ENCODE measurements at regions not wholly inside any gene's neighbourhood (a gene's known extent, or its start where the extent isn't known, plus 50 kb on each side); places are given as distances from the start of the nearest gene placed in this dataset.
A peak's percentile ranks its signal among the peaks of the same experiment; 100 is the strongest.

- H3K4me2 ChIP-seq (ENCODE audit: low read depth, low read length) = no peak overlapping the region
- H3K4me1 ChIP-seq (ENCODE audit: low read length) = no peaks in the 10 kb centered on the region
These were observed 1438.7 kb downstream of the REEP3 start for GRCh38 chr10:64959883-64960282.

GRCh38 chr10:64973391-64973790, 1452.2 kb downstream of the REEP3 start:
- Histone ChIP-seq H3K4me1 (ENCODE audit: low read length) (no peaks in the 10 kb centered on the region), H3K4me3 (ENCODE audit: low read length) (no peak overlapping the region), H3K9me3 (replicated peaks; ENCODE audit: insufficient read depth, low read length) (no peaks in the 10 kb centered on the region), H3K9ac (ENCODE audit: low read length) (no peak overlapping the region), H2AFZ (ENCODE audit: low read length) (no peak overlapping the region), H3F3A (ENCODE audit: insufficient read depth, low read length) (no peaks in the 10 kb centered on the region), H3K4me2 (ENCODE audit: low read depth, low read length) (no peak overlapping the region), H3K27ac (ENCODE audit: low read length) (no peak overlapping the region), H4K20me1 (ENCODE audit: insufficient read depth, low read length) (no peaks in the 10 kb centered on the region), H3K9me2 (replicated peaks; ENCODE audit: insufficient read depth, low read length) (no peaks in the 10 kb centered on the region), H3K36me3 (replicated peaks; ENCODE audit: insufficient read depth, low read length) (no peaks in the 10 kb centered on the region), H3K27me3 (replicated peaks; ENCODE audit: insufficient read depth, low read length) (no peaks in the 10 kb centered on the region), H3K79me2 (ENCODE audit: low read length) (no peaks in the 10 kb centered on the region)
- TF ChIP-seq EZH2 (optimal IDR thresholded peaks at IDR 0.05; ENCODE audit: low read depth, low read length) = no peak
- DNase-seq = no peak

More at GRCh38 chr10:64959883-64960282, 1438.7 kb downstream of the REEP3 start:
- Histone ChIP-seq H2AFZ (ENCODE audit: low read length) (no peak overlapping the region), H3K9ac (ENCODE audit: low read length) (no peak overlapping the region), H3K27me3 (replicated peaks; ENCODE audit: insufficient read depth, low read length) (no peaks in the 10 kb centered on the region), H4K20me1 (ENCODE audit: insufficient read depth, low read length) (no peaks in the 10 kb centered on the region), H3K9me2 (replicated peaks; ENCODE audit: insufficient read depth, low read length) (no peaks in the 10 kb centered on the region), H3K4me3 (ENCODE audit: low read length) (no peak overlapping the region), H3K9me3 (replicated peaks; ENCODE audit: insufficient read depth, low read length) (no peaks in the 10 kb centered on the region), H3K79me2 (ENCODE audit: low read length) (no peaks in the 10 kb centered on the region), H3K36me3 (replicated peaks; ENCODE audit: insufficient read depth, low read length) (no peaks in the 10 kb centered on the region), H3F3A (ENCODE audit: insufficient read depth, low read length) (no peaks in the 10 kb centered on the region), H3K27ac (ENCODE audit: low read length) (no peak overlapping the region)
- no peak for DNase-seq
- TF ChIP-seq EZH2 (optimal IDR thresholded peaks at IDR 0.05; ENCODE audit: low read depth, low read length) = no peak
- no peak for TF ChIP-seq EZH2phosphoT487 (IDR thresholded peaks at IDR 0.05; ENCODE audit: low read length)
- TF ChIP-seq CTCF (IDR thresholded peaks at IDR 0.05; ENCODE audit: low read length) = no peak

- no peaks in the 10 kb centered on the region for H3K9me2 ChIP-seq (replicated peaks; ENCODE audit: insufficient read depth, low read length)
- no peak overlapping the region for H3K4me2 ChIP-seq (ENCODE audit: low read depth, low read length)
- no peaks in the 10 kb centered on the region for H3K27me3 ChIP-seq (replicated peaks; ENCODE audit: insufficient read depth, low read length)
- TF ChIP-seq CTCF (IDR thresholded peaks at IDR 0.05; ENCODE audit: low read length) = no peak
- no peak for TF ChIP-seq EZH2 (optimal IDR thresholded peaks at IDR 0.05; ENCODE audit: low read depth, low read length)
- TF ChIP-seq EZH2phosphoT487 (IDR thresholded peaks at IDR 0.05; ENCODE audit: low read length) = no peak
- no peaks in the 10 kb centered on the region for H3K9me3 ChIP-seq (replicated peaks; ENCODE audit: insufficient read depth, low read length)
- H3K4me1 ChIP-seq (ENCODE audit: low read length) = no peaks in the 10 kb centered on the region
- no peak overlapping the region for H3K9ac ChIP-seq (ENCODE audit: low read length)
- H3K27ac ChIP-seq (ENCODE audit: low read length) = no peak overlapping the region
- no peaks in the 10 kb centered on the region for H3F3A ChIP-seq (ENCODE audit: insufficient read depth, low read length)
- no peak for DNase-seq
- no peak overlapping the region for H3K4me3 ChIP-seq (ENCODE audit: low read length)
- H3K79me2 ChIP-seq (ENCODE audit: low read length) = no peaks in the 10 kb centered on the region
- H4K20me1 ChIP-seq (ENCODE audit: insufficient read depth, low read length) = no peaks in the 10 kb centered on the region
- H3K36me3 ChIP-seq (replicated peaks; ENCODE audit: insufficient read depth, low read length) = no peaks in the 10 kb centered on the region
- H2AFZ ChIP-seq (ENCODE audit: low read length) = no peak overlapping the region
These were observed 1454.9 kb downstream of the REEP3 start for GRCh38 chr10:64976150-64976549.

- TF ChIP-seq CTCF (IDR thresholded peaks at IDR 0.05; ENCODE audit: low read length) (peak; percentile 15), EZH2 (optimal IDR thresholded peaks at IDR 0.05; ENCODE audit: low read depth, low read length) (no peak)
- no peak for DNase-seq
These were observed 1456.7 kb downstream of the REEP3 start for GRCh38 chr10:64977915-64978314.

More at GRCh38 chr10:64977915-64978314, 1456.7 kb downstream of the REEP3 start:
- no peaks in the 10 kb centered on the region for H3K9me2 ChIP-seq (replicated peaks; ENCODE audit: insufficient read depth, low read length)
- no peaks in the 10 kb centered on the region for H3K9me3 ChIP-seq (replicated peaks; ENCODE audit: insufficient read depth, low read length)
- H3F3A ChIP-seq (ENCODE audit: insufficient read depth, low read length) = no peaks in the 10 kb centered on the region
- H3K4me1 ChIP-seq (ENCODE audit: low read length) = no peaks in the 10 kb centered on the region
- no peak overlapping the region for H2AFZ ChIP-seq (ENCODE audit: low read length)
- no peaks in the 10 kb centered on the region for H4K20me1 ChIP-seq (ENCODE audit: insufficient read depth, low read length)
- no peak overlapping the region for H3K4me2 ChIP-seq (ENCODE audit: low read depth, low read length)
- H3K36me3 ChIP-seq (replicated peaks; ENCODE audit: insufficient read depth, low read length) = no peaks in the 10 kb centered on the region
- H3K79me2 ChIP-seq (ENCODE audit: low read length) = no peaks in the 10 kb centered on the region
- no peaks in the 10 kb centered on the region for H3K27me3 ChIP-seq (replicated peaks; ENCODE audit: insufficient read depth, low read length)
- H3K9ac ChIP-seq (ENCODE audit: low read length) = no peak overlapping the region
- H3K4me3 ChIP-seq (ENCODE audit: low read length) = no peak overlapping the region
- no peak overlapping the region for H3K27ac ChIP-seq (ENCODE audit: low read length)

Data from MM.1S (cell line).